ENCODE measurements at regions not wholly inside any gene's neighbourhood (a gene's known extent, or its start where the extent isn't known, plus 50 kb on each side); places are given as distances from the start of the nearest gene placed in this dataset.

- no peak for DNase-seq
- Mint-ChIP-seq H3K4me1 (peaks cover 38% of the 10 kb centered on the region), H3K27me3 (no peaks in the 10 kb centered on the region), H3K27ac (no peak overlapping the region), H3K9me3 (no peaks in the 10 kb centered on the region), H3K4me3 (no peak overlapping the region)
- no peak for ATAC-seq
Observed at GRCh38 chr9:89554307-89555035, 50.3 kb upstream of the GADD45G start.

GRCh38 chr9:89553451-89554010 is 51.3 kb upstream of the GADD45G start:
- no peaks in the 10 kb centered on the region for H3K9me3 Mint-ChIP-seq
- no peaks in the 10 kb centered on the region for H3K27me3 Mint-ChIP-seq
- H3K4me1 Mint-ChIP-seq, result peaks cover 47% of the 10 kb centered on the region
- no peak overlapping the region for H3K4me3 Mint-ChIP-seq
- DNase-seq (no peak), ATAC-seq (no peak)
- no peak overlapping the region for H3K27ac Mint-ChIP-seq

GRCh38 chr9:89550346-89550927 is 52.5 kb upstream of the SEMA4D start:
- no peak for ATAC-seq
- Mint-ChIP-seq H3K4me3 (no peak overlapping the region), H3K27me3 (no peaks in the 10 kb centered on the region), H3K9me3 (peaks cover 9 to 13% of the 10 kb centered on the region in 2 donors), H3K27ac (no peak overlapping the region), H3K4me1 (peaks cover 31% of the 10 kb centered on the region)
- DNase-seq, result no peak

GRCh38 chr9:89549031-89549644 is 51.2 kb upstream of the SEMA4D start:
- ATAC-seq (peak; percentile 96), DNase-seq (peak; percentile 75 to 83)
- Mint-ChIP-seq H3K4me3 (peak overlapping the region in 1 of 2 donors; percentile 49), H3K9me3 (peaks cover 15 to 19% of the 10 kb centered on the region in 2 donors), H3K27ac (peak overlapping the region in 1 of 2 donors; percentile 65), H3K27me3 (no peaks in the 10 kb centered on the region), H3K4me1 (peaks cover 31% of the 10 kb centered on the region)

- DNase-seq (no peak), ATAC-seq (no peak)
- Mint-ChIP-seq H3K27ac (peak overlapping the region in 1 of 2 donors; percentile 65), H3K27me3 (no peaks in the 10 kb centered on the region), H3K4me3 (peak overlapping the region in 1 of 2 donors; percentile 26), H3K4me1 (peaks cover 38% of the 10 kb centered on the region), H3K9me3 (peaks cover 15 to 19% of the 10 kb centered on the region in 2 donors)
Observed at GRCh38 chr9:89548071-89548638, 50.2 kb upstream of the SEMA4D start.

Measured in stimulated activated naive CD8-positive, alpha-beta T cell treated with anti-CD3 and anti-CD28 coated beads, Interleukin-15, amount 100 ng/mL, for 72 hours (primary cell).